Thyroid gland (tissue), 4 donors: ENCODE measurements at regions not wholly inside any gene's neighbourhood (a gene's known extent, or its start where the extent isn't known, plus 50 kb on each side); places are given as distances from the start of the nearest gene placed in this dataset.

ENCODE experiments used
- POLR2A ChIP-seq, 2 donors: fragments of 450-650 bp; IDR thresholded peaks; one replicate each; pipeline ENCODE4 v1.6.1; 2017; ENCODE audit warnings: antibody characterized with exemption in 2 of 2, mild to moderate bottlenecking in 2 of 2, moderate library complexity in 1 of 2
- TF ChIP-seq, protein P1 (sequence below), 6 experiments: fragments of 200-600 bp in 3 of 6; fragments of 450-650 bp in 3 of 6; sonication (generic) in 3 of 6; IDR thresholded peaks; one replicate each; pipeline ENCODE4 v1.5.1; 2016 to 2019; ENCODE audit warnings: antibody characterized with exemption in 6 of 6, mild to moderate bottlenecking in 2 of 6, inconsistent platforms in 1 of 6, moderate library complexity in 1 of 6

DNA sequence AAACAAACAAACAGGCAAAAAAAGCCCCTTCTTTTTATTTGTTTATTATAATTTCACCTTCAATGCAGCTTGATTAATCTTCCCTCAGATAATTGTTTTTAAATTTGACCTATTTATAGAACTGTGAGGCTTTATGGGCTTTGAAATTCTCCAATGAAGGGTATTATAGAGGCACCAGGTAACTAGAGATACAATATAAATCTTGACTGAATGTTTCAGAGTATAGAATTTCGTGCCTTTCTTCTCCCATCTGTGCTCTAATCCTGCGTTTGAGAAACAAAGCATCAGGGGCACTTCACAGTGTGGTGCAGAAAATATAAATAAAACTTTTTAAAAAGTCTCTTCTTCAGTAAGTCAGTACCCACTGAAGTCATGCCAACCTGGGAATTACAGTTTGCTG lies 120.9 kb downstream of the ANKRD50 start:
- TF ChIP-seq, protein P1, sequence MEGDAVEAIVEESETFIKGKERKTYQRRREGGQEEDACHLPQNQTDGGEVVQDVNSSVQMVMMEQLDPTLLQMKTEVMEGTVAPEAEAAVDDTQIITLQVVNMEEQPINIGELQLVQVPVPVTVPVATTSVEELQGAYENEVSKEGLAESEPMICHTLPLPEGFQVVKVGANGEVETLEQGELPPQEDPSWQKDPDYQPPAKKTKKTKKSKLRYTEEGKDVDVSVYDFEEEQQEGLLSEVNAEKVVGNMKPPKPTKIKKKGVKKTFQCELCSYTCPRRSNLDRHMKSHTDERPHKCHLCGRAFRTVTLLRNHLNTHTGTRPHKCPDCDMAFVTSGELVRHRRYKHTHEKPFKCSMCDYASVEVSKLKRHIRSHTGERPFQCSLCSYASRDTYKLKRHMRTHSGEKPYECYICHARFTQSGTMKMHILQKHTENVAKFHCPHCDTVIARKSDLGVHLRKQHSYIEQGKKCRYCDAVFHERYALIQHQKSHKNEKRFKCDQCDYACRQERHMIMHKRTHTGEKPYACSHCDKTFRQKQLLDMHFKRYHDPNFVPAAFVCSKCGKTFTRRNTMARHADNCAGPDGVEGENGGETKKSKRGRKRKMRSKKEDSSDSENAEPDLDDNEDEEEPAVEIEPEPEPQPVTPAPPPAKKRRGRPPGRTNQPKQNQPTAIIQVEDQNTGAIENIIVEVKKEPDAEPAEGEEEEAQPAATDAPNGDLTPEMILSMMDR (IDR thresholded peaks at IDR 0.05), result no peak
- TF ChIP-seq POLR2A (IDR thresholded peaks at IDR 0.05), result no peak
